ENCODE measurements at regions not wholly inside any gene's neighbourhood (a gene's known extent, or its start where the extent isn't known, plus 50 kb on each side); places are given as distances from the start of the nearest gene placed in this dataset.

DNA sequence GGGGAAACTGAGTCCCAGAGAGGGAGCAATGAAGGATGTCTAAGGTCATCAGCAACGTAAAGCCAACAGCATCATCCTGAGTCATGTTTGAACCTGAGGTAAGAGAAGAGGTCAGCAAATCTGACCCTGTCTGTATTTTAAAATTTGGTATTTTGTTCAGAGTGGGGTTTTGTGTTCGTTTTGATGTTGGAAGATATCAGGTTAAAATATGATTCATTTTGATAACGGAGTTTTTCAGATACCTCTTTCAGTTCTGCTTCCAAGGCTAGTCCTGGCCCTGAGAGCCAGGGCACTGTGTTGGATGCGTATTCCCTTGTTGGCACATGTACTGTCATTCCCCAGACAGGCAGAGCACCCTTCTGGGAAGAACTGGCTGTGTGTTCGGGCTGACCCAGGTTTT, 291.0 kb downstream of the NSG2 start:
- H3K4me1 ChIP-seq (ENCODE audit: control insufficient read depth, extremely low read depth, insufficient read depth, low read length): no peaks in the 10 kb centered on the region
- H3K27ac ChIP-seq (ENCODE audit: insufficient read depth, low read depth, low read length): no peak overlapping the region
- DNase-seq (ENCODE audit: low read depth, low spot score) (no peak), FAIRE-seq (no peak)
- H3K79me2 ChIP-seq (ENCODE audit: control insufficient read depth, insufficient read depth, low read length): no peaks in the 10 kb centered on the region
- POLR2A ChIA-PET: no interaction called here
- H2AFZ ChIP-seq (ENCODE audit: low read depth, low read length): no peak overlapping the region
- no peak overlapping the region for H3K4me3 ChIP-seq (replicated peaks in 1 of 3; ENCODE audit: insufficient read depth in 1 of 3, low read depth in 1 of 3, low read length in 3 of 3)
- H3K9me1 ChIP-seq (replicated peaks; ENCODE audit: control insufficient read depth, extremely low read depth, insufficient read depth, low read length): no peaks in the 10 kb centered on the region
- dilution Hi-C loops (cut with MboI; ENCODE audit: extremely low pct_ligation_motif_present, low sequenced_read_pairs) (no loop called here), intact Hi-C loops (cut with micrococcal nuclease) (no loop called here)
- H3K9ac ChIP-seq (replicated peaks; ENCODE audit: extremely low read depth, insufficient read depth, low read length): no peak overlapping the region
- H3K27me3 ChIP-seq (ENCODE audit: control insufficient read depth in 2 of 2, insufficient read depth in 2 of 2, low read length in 2 of 2): no peaks in the 10 kb centered on the region
- H3K9me3 ChIP-seq (replicated peaks; ENCODE audit: control insufficient read depth, insufficient read depth, low read length): no peaks in the 10 kb centered on the region
- no peak overlapping the region for H3K4me2 ChIP-seq (ENCODE audit: insufficient read depth, low read length)
- CTCF ChIA-PET: no interaction called here
- H3K36me3 ChIP-seq (ENCODE audit: control insufficient read depth in 2 of 2, extremely low read depth in 1 of 2, insufficient read depth in 2 of 2, low read length in 2 of 2): no peaks in the 10 kb centered on the region
- H4K20me1 ChIP-seq (replicated peaks; ENCODE audit: control insufficient read depth, extremely low read depth, insufficient read depth, low read length): no peaks in the 10 kb centered on the region
- no TSS peak for BruUV-seq (replicated peaks)
- no peak for TF ChIP-seq GATA2 (IDR thresholded peaks at IDR 0.05; ENCODE audit: insufficient read depth, insufficient read length, low read depth, low read length)
- TF ChIP-seq JUN (IDR thresholded peaks at IDR 0.05; ENCODE audit: borderline replicate concordance, insufficient read depth, insufficient read length, low read depth): no peak
- TF ChIP-seq, protein P1, sequence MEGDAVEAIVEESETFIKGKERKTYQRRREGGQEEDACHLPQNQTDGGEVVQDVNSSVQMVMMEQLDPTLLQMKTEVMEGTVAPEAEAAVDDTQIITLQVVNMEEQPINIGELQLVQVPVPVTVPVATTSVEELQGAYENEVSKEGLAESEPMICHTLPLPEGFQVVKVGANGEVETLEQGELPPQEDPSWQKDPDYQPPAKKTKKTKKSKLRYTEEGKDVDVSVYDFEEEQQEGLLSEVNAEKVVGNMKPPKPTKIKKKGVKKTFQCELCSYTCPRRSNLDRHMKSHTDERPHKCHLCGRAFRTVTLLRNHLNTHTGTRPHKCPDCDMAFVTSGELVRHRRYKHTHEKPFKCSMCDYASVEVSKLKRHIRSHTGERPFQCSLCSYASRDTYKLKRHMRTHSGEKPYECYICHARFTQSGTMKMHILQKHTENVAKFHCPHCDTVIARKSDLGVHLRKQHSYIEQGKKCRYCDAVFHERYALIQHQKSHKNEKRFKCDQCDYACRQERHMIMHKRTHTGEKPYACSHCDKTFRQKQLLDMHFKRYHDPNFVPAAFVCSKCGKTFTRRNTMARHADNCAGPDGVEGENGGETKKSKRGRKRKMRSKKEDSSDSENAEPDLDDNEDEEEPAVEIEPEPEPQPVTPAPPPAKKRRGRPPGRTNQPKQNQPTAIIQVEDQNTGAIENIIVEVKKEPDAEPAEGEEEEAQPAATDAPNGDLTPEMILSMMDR (IDR thresholded peaks at IDR 0.05; ENCODE audit: extremely low read depth in 1 of 2, insufficient read depth in 1 of 2, low read depth in 1 of 2, low read length in 2 of 2): no peak
- no peak for TF ChIP-seq FOS (IDR thresholded peaks at IDR 0.05; ENCODE audit: borderline replicate concordance, insufficient read depth, low read length)
- no peak for TF ChIP-seq MYC (IDR thresholded peaks at IDR 0.05; ENCODE audit: low read depth, low read length)
- no peak for TF ChIP-seq POLR2AphosphoS5 (IDR thresholded peaks at IDR 0.05; ENCODE audit: insufficient read depth, low read depth, low read length)
- no peak for TF ChIP-seq POLR2A (IDR thresholded peaks at IDR 0.05; ENCODE audit: low read depth, low read length)
- TF ChIP-seq EZH2 (IDR thresholded peaks at IDR 0.05; ENCODE audit: borderline replicate concordance, low read depth, low read length, severe bottlenecking): no peak
- TF ChIP-seq, protein P2, sequence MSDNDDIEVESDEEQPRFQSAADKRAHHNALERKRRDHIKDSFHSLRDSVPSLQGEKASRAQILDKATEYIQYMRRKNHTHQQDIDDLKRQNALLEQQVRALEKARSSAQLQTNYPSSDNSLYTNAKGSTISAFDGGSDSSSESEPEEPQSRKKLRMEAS (IDR thresholded peaks at IDR 0.05; ENCODE audit: insufficient read depth, insufficient read length): no peak
